ENCODE measurements at regions not wholly inside any gene's neighbourhood (a gene's known extent, or its start where the extent isn't known, plus 50 kb on each side); places are given as distances from the start of the nearest gene placed in this dataset.
A peak's percentile ranks its signal among the peaks of the same experiment; 100 is the strongest.

DNA sequence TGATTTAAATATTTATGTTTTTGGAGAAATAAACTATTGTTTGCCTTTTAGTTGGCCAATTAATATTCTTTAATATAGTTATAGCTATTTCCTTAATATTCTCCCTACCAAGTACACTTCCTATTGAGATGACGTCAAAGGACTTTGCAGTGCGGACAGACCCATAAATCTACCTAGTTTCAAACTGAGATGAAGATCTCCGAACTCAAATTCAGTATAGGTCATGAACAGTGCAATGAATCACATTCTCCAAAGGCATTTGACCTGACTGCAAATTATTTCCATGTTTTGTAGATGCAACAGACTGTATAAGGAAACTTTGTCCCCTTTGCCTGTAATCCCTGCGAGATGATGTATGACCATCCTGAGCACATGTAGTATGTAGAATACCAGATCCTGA is 342.6 kb upstream of the FIGN start:
- no peak for DNase-seq

DNA sequence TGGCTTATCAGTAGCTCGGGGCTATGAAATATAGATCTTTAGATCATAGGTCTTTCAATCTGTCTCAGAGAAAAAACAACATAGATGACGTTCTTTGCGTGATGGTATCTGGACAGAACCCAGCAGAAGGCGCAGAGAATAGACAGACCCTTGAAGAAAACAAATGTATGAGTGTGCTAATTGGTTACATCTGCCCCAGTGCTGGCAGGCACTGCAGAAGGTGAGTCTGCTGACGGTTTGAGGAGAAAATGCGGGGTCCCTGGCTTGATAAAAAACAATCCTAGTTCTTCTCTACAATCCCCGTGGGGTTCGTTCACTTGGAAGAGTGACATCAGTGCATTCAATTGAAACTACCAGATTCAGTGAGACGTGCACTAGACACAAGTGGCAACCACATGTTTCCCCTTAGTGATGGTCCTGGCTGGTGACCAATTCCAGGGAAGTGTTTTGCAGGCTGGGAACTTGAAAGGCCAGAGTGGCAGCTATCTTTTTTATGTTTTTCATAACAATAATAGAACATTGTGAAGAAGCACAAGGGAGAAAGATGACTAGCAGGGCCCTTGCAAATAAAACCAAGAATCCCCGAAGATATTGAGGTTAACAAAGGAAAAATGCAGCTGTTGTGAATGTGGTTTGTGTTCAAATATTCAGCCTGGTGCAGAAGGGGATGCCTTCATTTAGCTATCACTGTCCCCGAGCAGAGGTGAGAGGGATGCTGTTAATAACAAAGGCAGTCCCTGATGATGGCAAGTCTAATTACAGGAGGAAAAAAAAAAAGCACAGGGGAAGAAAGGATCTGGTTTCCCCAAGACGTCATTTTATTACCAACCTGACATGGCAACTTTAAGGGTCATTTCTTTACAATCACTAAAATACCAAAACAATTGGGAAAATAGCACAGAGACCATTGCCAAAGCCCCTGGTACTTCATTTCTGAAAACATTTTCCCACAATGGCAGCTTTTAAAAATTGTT is 337.6 kb upstream of the FIGN start:
- DNase-seq, result peak; percentile 32

DNA sequence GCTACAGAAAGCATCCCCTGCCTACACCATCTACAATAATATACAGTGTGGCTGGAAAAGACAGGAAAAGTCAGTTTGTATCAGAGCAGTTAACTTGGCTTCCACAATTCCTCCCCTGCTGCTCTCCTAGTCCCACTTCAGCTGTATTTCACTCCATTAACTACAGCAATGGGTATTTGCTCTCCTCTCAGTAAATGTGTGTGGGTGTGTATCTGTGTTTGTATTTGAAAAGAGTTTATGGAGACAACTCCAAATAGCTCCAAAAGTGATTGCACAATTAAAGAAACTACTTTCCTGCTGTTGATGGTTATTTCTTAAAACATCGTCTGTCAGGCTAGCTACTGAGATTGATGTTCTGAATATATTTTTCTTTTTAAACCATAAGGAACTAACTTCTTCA is 333.7 kb upstream of the FIGN start:
- DNase-seq, result no peak

DNA sequence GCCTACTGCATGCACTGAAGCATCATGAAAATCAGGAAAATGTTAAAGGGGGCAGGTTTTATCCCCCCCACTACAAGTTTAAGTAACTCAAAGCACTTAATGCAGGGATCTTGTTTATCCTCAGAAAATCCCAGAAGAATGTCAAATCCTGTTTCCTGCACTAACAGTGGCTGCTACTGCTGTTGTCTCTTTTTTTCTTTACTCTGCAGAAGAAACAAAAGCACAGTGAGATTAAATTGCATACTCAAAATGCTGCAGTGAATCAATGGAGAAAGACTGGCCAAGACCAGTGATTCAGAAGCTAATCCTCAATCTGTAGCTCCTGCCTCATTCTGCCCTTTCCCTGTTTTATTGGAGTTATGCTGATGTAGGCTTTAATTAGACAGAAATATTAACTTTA is 332.3 kb upstream of the FIGN start:
- no peak for DNase-seq

DNA sequence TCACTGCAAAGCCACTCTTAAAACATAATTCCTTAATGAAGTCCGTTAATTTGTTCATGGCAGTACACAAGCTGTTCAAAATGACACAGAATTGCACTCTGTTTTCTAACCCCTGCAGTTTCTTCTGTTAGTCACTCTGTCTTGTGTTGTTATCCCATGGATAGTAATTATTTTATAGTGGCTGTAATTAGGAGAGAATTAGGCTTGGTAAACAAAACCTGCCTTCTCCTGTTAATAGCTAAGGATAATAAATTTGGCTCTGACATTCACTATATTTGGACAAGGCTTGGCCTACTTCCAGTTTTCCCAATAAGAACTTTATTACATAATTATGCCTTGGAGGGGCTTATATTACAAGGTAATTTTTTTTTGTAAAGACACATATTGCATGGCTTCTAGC is 330.3 kb upstream of the FIGN start:
- peak; percentile 57 for DNase-seq

- no peak for DNase-seq
Observed at GRCh38 chr2:164065038-164065437, 329.2 kb upstream of the FIGN start.

DNA sequence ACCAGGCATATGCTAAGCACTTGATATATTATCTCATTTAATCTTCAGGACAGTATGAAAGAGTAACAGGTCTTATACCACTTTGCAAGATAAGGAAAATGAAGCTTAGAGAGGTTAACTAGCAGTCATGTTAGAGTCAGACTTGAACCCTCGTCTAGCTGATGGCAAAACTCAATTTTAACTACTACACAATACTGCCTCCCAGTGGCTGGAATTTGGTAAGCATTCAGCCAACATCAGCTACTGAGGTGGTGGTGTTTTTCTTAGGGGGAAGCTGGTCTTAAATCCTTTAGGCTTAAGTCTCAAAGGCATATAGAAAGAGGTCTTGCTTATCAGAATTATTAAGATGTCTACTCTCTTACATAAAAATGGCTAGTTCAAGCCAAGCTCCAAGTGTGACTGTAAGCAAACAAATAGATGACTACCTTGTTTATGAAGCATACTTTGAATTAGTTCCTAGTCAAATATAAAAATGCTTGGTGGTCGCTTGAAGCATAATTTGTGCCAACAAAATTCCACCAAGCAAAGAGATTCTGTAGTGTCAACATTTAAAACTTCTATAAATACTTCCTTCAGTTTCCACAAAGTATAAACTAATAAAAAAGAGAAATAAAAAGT is 325.4 kb upstream of the FIGN start:
- DNase-seq, result peak; percentile 59

DNA sequence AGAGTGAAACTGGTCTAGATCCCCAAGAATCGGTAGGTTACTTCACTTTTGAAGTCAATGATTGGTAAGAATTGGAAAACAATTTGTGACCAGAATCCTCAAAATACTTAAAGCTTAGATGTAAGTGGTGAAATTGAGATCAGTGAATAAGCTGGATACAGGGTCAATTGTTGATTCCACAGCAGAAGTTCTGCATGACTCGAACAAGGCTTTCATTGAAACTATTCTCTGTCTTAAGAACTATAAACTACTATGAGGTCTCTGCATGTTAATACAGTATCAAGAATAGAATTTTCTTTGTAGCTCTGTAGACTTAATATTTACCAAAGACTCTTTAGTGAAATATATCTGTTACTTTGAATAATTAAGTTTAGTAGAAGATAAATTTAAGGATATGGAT is 324.2 kb upstream of the FIGN start:
- no peak for DNase-seq

DNA sequence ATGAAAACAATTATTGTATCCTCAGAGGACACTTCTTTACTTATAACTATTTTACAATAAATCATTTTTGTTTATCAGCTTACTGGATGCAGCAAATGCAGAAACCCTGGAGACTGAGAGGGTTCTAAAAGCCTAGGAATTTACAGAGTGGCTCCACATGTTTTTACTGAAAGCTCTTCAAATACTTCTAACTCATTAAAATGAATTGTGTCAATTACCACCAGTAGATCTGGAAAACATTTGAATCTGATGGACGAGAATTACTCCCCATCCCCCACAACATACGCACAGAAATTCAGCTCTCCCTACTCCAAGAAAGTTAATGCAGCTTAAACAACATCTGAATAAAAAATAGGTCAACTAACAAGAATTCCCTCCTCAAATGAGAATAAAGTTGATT is 319.8 kb upstream of the FIGN start:
- no peak for DNase-seq

DNA sequence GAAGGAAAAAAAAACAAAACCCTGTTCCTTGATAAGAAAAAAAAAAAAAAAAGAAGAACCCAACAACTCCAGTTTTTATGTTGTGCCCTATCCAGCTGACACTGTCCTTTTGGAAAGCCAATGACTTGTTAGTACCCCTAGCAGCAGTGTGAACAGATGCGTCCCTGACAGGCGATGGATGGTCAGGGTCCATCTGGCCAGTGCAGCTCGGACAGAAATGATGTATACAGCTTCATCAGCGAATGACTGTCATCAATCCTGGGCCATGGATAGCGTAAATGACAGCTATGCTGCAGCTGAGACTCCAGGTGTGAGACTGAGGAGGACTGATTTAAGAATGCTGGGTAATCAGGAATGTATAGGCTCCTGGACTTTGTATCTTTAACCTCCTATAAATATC is 318.8 kb upstream of the FIGN start:
- DNase-seq, result no peak

DNA sequence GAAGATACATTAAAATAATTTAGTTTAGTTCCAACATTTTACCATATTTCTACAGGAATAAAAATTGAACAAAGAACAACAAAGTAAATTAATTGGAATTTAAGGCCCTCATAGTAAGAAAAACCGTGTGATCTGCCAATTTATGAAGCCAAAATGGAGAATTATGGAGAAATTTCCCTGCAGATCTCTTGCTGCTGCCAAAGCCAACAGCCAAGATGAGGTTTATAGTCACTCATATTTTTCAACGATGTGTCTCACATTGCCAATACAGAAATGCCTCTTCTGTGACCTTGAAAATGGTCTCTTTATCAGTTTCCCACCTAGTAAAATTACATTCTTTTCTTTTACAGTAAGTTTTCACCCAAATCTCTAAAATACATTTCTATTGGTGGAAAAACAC is 317.2 kb upstream of the FIGN start:
- DNase-seq, result no peak

DNA sequence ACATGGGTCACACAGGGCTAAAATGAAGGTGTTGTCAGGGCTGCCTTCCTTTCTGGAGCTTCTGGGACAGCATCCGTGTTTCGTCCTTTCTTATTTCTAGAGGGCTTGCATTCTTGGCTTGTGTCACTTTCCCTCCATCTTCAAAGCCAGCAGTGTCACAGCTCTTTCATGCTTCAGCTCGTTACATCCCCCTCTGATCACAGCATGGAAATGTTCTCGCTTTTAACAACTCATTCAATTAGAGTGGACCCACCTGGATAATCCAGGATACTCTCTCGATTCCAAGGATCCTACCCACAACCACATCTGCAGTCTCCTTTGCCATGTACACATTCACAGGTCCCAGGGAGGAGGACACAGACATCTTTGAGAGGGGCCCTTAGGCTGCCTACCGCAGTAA is 316.2 kb upstream of the FIGN start:
- no peak for DNase-seq

DNA sequence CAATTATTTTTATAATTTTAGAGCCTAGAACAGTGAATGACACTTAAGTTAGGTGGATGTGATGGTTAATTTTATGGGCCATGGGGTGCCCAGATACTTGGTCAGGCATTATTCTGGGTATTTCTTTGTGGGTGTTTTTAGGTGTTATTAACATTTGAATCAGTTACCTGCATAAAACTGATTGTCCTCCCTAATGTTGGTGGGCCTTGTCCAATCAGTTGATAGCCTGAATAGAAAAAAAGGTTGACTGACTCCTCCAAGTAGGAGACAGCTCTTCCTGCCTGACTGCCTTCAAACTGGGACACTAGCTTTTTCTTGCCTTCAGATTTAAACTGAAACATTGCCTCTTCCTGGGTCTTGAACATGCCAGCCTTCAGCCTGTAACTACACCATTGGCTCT is 312.9 kb upstream of the FIGN start:
- no peak for DNase-seq

DNA sequence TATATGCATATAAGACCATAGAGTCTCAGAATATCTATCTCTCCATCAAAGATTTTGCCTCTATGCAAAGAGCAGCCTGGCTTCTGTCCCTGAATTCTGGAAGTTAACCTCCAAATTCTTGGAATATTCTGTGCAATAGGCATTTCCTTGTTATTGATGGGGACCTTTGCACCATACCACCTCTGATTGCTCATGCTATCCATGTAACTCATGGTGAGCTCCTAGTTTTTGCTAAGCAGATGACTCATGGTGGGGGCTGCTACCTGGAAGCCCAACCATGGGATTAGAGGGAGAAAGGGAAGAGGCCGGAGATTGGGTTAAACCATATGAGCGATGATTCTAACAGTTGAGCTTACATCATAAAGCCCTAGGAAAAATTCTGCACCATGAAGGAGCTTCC is 310.2 kb upstream of the FIGN start:
- DNase-seq, result no peak

GRCh38 chr2:164044622-164045021 is 308.8 kb upstream of the FIGN start:
- no peak for DNase-seq

DNA sequence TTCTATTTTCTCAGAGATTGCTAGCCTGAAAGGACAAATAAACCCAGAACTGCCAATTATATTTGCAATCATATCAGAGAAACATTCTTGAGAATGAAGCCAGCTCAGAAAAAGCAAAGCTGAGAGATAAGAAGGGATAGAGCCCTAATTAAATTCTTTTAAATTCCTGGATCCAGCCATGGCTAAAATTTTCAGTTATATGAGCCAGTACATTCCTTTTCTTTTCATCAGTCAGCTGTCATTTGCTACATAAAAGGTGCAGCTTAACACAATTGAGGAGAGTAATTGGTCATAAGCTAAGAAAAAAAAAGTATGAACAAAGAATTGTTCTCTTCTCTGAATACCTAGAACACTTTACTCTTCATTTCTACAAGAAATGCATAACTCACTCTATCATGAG is 303.5 kb upstream of the FIGN start:
- no peak for DNase-seq

DNA sequence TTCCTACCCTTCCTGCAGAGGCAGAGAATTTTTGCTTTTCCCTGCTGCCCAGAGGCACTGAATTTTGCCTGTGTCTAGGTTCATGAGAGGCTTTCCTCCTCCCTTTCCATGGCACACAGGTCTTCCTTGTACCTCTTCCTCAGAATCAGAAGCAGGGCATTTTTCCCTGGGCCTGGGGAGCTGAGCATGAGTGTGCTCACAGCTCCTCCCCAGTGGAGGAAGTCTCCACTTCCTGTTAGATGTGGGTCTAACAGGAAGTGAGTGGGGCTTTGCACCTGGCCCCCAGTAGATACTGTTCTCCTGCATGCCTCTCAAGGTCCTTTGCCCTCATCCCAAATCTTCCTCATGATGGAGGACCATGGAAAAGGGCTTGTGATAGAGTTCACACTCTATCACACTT is 297.2 kb upstream of the FIGN start:
- no peak for DNase-seq

DNA sequence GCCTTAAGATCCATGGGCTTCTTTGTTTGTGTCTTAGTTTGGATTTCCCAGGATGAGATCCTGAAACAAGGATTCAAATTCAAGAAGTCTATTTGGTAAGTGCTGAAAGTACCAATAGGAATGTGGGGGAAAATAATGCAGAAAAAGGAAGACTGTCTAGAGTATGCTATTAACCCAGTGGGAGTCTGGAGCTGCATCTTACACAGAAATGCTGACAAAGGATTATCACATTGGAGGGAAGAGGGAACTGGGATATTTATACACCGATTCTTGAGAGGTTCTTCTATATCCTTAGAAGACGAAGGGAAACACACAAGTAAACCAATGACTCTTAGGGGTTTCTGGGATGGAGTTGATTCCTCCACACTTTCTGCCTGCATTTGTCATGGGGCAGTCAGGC is 294.8 kb upstream of the FIGN start:
- no peak for DNase-seq

GRCh38 chr2:164028814-164029534 is 293.2 kb upstream of the FIGN start:
- DNase-seq, result no peak

GRCh38 chr2:164024396-164024795 is 288.6 kb upstream of the FIGN start:
- no peak for DNase-seq

DNA sequence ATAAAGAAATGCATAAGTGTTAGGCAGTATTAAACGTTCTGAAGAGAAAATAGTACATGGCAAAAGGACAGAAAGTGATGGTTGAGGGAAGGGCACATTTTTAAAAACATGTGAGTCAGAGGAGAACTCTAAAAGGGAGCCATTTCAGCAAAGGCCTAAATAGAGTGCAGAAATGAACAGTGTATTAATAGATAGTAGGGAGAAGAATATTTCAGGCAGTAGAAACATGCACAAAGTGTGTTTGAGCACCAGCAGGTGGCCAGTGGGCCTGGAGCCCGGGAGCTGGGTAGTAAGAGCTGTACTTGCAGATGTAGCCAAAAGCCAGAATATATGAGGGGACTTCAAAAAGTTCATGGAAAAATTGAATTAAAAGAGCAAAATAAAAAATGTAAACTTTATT is 288.1 kb upstream of the FIGN start:
- DNase-seq, result no peak

GRCh38 chr2:164015328-164016123 is 279.7 kb upstream of the FIGN start:
- DNase-seq, result no peak

DNA sequence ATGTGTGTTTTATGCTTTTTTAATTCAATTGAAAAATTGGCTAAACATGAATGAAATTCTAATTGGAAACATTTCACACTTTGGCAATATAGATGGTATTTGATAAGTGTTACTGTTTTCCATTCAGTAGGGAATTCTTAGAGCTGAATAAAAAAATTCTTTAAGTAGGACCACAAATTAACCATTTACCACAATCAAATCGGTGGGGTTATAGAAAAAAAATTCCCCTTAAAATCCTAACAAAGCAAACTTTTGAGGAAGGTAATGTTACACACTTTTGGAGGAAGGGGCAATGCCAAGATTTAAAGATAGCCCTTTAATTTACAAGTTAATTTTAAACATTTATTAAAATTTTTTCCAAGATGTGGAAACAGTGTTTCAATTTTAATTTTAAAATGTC is 279.0 kb upstream of the FIGN start:
- no peak for DNase-seq

Measured in NCI-H1694 (cell line).